Skeletal muscle tissue (tissue), 3 donors: ENCODE measurements at regions not wholly inside any gene's neighbourhood (a gene's known extent, or its start where the extent isn't known, plus 50 kb on each side); places are given as distances from the start of the nearest gene placed in this dataset.

Experiments
- H3K27ac ChIP-seq: one replicate; pipeline ENCODE4 v1.7.0; 2013; ENCODE audit warnings: mild to moderate bottlenecking, low read depth, low read length, inconsistent platforms
- H3K27me3 ChIP-seq, 3 donors: one replicate each; pipeline ENCODE4 v1.7.0; 2013; ENCODE audit warnings: low read length in 3 of 3; ENCODE audit not compliant: control insufficient read depth in 3 of 3, insufficient read depth in 3 of 3
- H3K36me3 ChIP-seq, 3 donors: one replicate each; pipeline ENCODE4 v1.7.0; 2013; ENCODE audit warnings: low read length in 3 of 3; ENCODE audit not compliant: control insufficient read depth in 3 of 3, insufficient read depth in 3 of 3
- H3K4me1 ChIP-seq, 3 donors: one replicate each; pipeline ENCODE4 v1.7.0; 2013; ENCODE audit warnings: low read length in 3 of 3, mild to moderate bottlenecking in 3 of 3; ENCODE audit not compliant: control insufficient read depth in 3 of 3, insufficient read depth in 3 of 3
- H3K4me3 ChIP-seq, 3 donors: one replicate each; pipeline ENCODE4 v1.7.0; 2013; ENCODE audit warnings: low read length in 3 of 3
- H3K9ac ChIP-seq, 3 donors: one replicate each; pipeline ENCODE4 v1.7.0; 2013; ENCODE audit warnings: low read length in 3 of 3, mild to moderate bottlenecking in 3 of 3, moderate library complexity in 2 of 3, low read depth in 1 of 3
- H3K9me3 ChIP-seq, 3 donors: one replicate each; pipeline ENCODE4 v1.7.0; 2013; ENCODE audit warnings: low read length in 3 of 3; ENCODE audit not compliant: control insufficient read depth in 3 of 3
- donor health status: Osteomylitis.

GRCh38 chr13:40076765-40077362 lies 421.4 kb downstream of the COG6 start:
- Histone ChIP-seq H3K4me3 (no peak overlapping the region), H3K9me3 (no peaks in the 10 kb centered on the region), H3K9ac (no peak overlapping the region), H3K4me1 (no peaks in the 10 kb centered on the region), H3K36me3 (no peaks in the 10 kb centered on the region), H3K27ac (no peak overlapping the region), H3K27me3 (no peaks in the 10 kb centered on the region)

DNA sequence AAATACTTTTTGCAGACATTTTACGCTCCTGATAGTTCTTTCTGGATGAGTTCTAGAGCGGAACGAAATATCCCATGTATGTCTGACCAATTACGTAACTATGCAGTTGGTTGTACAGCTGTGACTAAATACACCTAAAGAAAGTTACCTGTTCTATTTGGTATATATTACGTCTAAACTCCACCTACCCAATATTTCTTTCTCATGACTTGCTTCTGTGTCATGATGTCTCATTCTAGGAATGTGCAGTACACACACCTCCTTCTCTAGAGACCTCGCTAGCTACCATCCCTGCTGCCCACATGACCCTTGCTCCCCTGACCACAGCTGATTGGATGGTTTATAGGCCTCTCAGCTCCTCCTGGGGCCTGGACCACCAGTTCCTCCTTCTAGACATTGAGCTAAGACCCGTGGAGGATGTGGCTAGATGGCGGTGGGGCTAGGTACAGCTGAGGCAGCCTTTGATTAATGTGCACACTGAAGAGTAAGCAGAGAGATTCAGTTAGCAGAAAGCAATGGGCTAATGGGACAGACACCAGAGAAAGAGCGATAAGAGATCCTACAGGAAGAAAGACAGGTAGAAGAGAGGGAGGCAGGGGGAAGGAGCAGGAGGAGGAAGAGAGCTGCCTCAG lies 422.1 kb downstream of the COG6 start:
- no peaks in the 10 kb centered on the region for H3K36me3 ChIP-seq
- H3K27ac ChIP-seq = no peak overlapping the region
- H3K9ac ChIP-seq = no peak overlapping the region
- no peaks in the 10 kb centered on the region for H3K4me1 ChIP-seq
- no peaks in the 10 kb centered on the region for H3K27me3 ChIP-seq
- H3K9me3 ChIP-seq = no peaks in the 10 kb centered on the region
- no peak overlapping the region for H3K4me3 ChIP-seq

DNA sequence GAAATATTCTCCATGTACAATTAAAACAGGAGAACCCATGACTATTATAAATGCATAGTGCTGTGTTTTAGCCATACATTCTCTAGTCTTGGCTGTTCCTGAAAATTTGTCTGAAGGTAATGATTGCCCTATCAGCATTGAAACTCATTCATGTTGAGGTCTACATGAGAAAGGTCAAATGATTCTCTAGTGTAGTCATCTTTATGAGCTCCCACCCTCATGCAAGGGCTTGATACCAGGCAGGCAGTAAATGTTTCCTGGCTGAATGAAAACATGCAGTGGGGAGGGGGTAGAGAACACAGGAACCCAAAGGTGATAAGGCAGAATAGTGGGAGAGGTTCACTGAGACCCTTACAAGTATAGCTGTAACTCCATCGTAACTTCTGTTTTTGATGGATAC lies 424.3 kb downstream of the COG6 start:
- Histone ChIP-seq H3K27ac (no peak overlapping the region), H3K9me3 (no peaks in the 10 kb centered on the region), H3K9ac (no peak overlapping the region), H3K4me1 (no peaks in the 10 kb centered on the region), H3K4me3 (no peak overlapping the region), H3K36me3 (no peaks in the 10 kb centered on the region), H3K27me3 (no peaks in the 10 kb centered on the region)

GRCh38 chr13:40080676-40081075 lies 425.2 kb downstream of the COG6 start:
- H3K27me3 ChIP-seq = no peaks in the 10 kb centered on the region
- no peaks in the 10 kb centered on the region for H3K4me1 ChIP-seq
- no peak overlapping the region for H3K27ac ChIP-seq
- H3K9ac ChIP-seq = no peak overlapping the region
- no peaks in the 10 kb centered on the region for H3K36me3 ChIP-seq
- no peak overlapping the region for H3K4me3 ChIP-seq
- H3K9me3 ChIP-seq = no peaks in the 10 kb centered on the region

DNA sequence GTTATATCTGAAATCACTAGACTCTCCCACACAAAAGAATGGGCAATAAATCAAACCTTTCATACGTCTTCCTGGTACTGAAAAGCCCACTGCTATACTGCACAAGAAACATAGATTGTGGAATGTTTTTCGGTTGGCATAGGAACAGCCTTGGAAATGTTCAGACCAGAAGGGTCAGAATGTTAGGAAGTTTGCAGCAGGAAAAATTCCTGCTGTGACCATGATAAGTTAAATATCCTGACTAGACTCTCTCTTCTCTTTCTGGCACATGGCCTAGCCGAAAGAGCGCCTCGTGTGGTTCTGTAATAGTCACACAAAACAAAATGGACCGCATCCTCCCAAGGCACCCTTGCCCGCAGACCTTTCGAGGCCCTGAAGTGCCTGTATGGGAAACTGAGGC lies 427.2 kb downstream of the COG6 start:
- Histone ChIP-seq H3K9ac (no peak overlapping the region), H3K27me3 (no peaks in the 10 kb centered on the region), H3K36me3 (no peaks in the 10 kb centered on the region), H3K4me3 (no peak overlapping the region), H3K27ac (no peak overlapping the region), H3K4me1 (no peaks in the 10 kb centered on the region), H3K9me3 (no peaks in the 10 kb centered on the region)

DNA sequence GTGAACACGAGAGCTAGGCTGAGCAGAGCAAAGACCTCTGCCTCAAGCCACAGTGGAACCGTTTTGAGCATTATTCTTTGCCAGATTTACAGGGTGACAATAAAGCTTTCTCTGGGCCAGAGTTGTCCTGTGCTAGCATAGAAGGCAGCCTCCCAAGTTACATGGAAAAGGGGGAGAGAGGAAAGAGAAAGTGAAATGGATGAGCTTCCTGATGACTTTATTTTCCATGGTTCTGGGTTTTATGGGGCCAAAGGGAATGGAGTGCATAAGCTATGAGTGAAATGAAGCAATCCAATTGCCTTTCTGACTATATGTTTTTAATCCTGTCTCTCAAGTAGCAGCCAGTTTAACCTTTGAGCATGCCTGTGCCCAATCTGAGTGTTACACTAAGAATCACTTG lies 428.4 kb downstream of the COG6 start:
- Histone ChIP-seq H3K9me3 (no peaks in the 10 kb centered on the region), H3K4me3 (no peak overlapping the region), H3K9ac (no peak overlapping the region), H3K27me3 (no peaks in the 10 kb centered on the region), H3K36me3 (no peaks in the 10 kb centered on the region), H3K4me1 (no peaks in the 10 kb centered on the region), H3K27ac (no peak overlapping the region)

DNA sequence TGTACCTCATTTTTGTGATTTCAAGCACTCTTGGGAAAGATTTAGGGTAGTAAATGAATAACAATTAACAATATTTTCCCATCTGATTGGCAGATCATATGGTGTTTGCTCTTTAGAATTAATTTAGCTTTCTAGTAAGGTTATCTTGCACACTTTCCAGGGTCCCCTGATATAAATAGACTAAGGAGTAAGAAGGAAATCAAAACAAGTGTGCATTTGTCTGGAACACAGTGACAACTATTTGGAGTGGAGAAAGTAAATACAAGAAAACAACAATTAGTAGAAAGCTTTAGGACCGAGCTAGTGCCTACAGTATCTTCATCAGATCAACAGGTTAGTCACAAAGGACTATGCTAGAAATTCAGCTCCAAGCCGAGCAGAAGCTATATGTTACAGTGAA lies 429.5 kb downstream of the COG6 start:
- Histone ChIP-seq H3K27ac (no peak overlapping the region), H3K4me3 (no peak overlapping the region), H3K9ac (no peak overlapping the region), H3K27me3 (no peaks in the 10 kb centered on the region), H3K36me3 (no peaks in the 10 kb centered on the region), H3K9me3 (no peaks in the 10 kb centered on the region), H3K4me1 (no peaks in the 10 kb centered on the region)

GRCh38 chr13:40087091-40088002 lies 431.9 kb downstream of the COG6 start:
- Histone ChIP-seq H3K4me3 (no peak overlapping the region), H3K9me3 (no peaks in the 10 kb centered on the region), H3K9ac (no peak overlapping the region), H3K36me3 (no peaks in the 10 kb centered on the region), H3K27ac (no peak overlapping the region), H3K27me3 (no peaks in the 10 kb centered on the region), H3K4me1 (no peaks in the 10 kb centered on the region)

GRCh38 chr13:40094056-40094455 lies 438.6 kb downstream of the COG6 start:
- Histone ChIP-seq H3K9ac (no peak overlapping the region), H3K9me3 (no peaks in the 10 kb centered on the region), H3K4me3 (no peak overlapping the region), H3K27me3 (no peaks in the 10 kb centered on the region), H3K4me1 (no peaks in the 10 kb centered on the region), H3K36me3 (no peaks in the 10 kb centered on the region), H3K27ac (no peak overlapping the region)

DNA sequence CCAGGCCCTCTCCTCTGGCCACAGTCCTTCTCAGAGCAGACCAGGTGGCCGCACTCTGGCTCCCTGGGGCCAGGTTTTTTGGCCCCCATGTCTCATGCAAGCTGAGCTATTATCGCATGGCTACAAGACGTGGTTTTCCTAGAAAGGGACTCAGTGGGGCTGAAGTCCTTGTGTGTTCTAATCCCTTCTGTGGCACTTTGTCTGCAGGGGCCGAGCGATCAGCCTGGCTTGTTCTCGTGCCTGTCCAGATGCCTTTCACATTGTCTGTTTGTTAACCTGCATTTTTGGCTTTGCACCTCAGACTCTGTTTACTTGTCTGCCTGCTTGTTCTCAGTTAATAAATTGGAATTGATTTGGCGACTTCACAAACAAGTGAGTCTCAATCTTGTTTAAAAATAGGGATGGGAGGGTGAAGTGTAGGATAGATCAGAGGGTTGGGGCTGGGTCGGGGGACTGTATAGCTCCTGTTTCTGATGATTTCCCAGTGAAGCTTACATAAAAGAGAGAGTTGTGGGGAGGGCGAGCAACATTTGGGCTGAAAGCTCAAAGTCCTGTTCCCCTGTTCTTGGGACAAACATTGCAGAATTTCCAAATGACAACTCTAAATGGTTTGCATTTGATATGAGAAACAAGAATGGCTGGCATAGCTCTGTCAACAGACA lies 440.4 kb downstream of the COG6 start:
- H3K9ac ChIP-seq = no peak overlapping the region
- H3K27me3 ChIP-seq = no peaks in the 10 kb centered on the region
- H3K27ac ChIP-seq = no peak overlapping the region
- H3K9me3 ChIP-seq = no peaks in the 10 kb centered on the region
- H3K4me1 ChIP-seq = no peaks in the 10 kb centered on the region
- no peak overlapping the region for H3K4me3 ChIP-seq
- no peaks in the 10 kb centered on the region for H3K36me3 ChIP-seq
